Activated naive CD4-positive, alpha-beta T cell treated with anti-CD3 and anti-CD28 coated beads, Interleukin-2, amount 50 U/mL, for 16 hours (primary cell): ENCODE measurements at regions not wholly inside any gene's neighbourhood (a gene's known extent, or its start where the extent isn't known, plus 50 kb on each side); places are given as distances from the start of the nearest gene placed in this dataset.

Experiments used
- DNase-seq: peaks from one replicate; pipeline ENCODE4 v3.0.0-alpha.2; 2020

DNA sequence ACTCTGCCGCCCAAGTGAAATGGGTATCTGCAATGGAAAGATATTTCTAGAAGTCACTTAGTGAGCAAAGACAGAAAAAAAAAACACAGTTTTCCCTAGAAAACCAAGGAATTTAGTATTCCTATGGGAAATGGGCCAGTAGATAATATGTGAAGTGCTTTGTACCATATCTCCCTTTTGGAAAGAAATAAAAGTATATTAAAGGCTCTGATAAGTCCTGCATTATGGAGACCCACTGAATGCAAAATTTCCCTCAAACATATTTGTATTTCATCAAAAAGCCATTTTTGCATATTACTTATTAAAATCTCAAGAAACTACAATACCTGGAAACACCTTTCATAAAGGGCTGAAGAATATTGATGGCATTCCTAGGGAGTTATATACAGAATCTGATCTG is 51.6 kb upstream of the DYNLRB2 start:
- no peak for DNase-seq

DNA sequence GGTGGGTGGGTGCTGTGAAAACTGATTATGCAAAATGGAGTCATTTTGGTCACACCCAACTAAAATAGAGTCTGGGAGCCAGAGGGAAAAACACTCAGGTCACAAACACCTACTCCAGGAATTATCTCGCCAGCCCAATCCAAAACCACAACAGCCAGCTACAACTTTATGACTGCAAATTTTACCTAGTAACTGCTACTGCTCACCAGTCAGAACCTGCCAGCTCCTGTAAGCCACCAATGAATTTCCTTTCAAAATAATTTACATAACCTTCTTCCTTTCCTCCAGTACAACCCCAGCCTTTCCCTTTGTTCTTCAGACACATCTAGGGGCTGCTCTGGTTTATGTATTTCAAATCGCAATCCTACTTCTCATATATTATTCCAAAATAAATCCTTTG is 52.6 kb upstream of the DYNLRB2 start:
- DNase-seq: no peak

- DNase-seq: no peak
Observed at GRCh38 chr16:80480664-80481063, 60.1 kb upstream of the DYNLRB2 start.

- DNase-seq: no peak
Observed at GRCh38 chr16:80477838-80478237, 63.0 kb upstream of the DYNLRB2 start.

DNA sequence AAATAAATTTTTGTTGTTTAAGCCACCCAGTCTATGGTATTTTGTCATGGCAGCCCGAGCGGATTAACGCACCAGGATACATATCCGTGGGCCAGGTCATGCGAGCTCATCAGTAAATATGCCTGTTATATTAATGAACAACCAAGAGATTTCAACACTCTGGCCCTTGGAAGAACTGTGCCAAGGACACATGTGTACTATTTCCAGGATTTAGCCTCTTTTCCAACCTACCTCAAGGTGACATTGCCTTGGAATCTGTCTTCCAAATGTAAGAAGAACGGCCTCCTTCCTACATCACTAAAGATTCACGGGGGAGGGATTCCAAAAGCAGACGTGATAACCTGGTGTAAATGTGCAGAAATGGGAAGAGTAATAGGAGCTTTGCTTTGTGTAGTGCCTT is 72.8 kb upstream of the DYNLRB2 start:
- DNase-seq: no peak

- peak; percentile 44 for DNase-seq
Observed at GRCh38 chr16:80466024-80466987, 74.5 kb upstream of the DYNLRB2 start.

DNA sequence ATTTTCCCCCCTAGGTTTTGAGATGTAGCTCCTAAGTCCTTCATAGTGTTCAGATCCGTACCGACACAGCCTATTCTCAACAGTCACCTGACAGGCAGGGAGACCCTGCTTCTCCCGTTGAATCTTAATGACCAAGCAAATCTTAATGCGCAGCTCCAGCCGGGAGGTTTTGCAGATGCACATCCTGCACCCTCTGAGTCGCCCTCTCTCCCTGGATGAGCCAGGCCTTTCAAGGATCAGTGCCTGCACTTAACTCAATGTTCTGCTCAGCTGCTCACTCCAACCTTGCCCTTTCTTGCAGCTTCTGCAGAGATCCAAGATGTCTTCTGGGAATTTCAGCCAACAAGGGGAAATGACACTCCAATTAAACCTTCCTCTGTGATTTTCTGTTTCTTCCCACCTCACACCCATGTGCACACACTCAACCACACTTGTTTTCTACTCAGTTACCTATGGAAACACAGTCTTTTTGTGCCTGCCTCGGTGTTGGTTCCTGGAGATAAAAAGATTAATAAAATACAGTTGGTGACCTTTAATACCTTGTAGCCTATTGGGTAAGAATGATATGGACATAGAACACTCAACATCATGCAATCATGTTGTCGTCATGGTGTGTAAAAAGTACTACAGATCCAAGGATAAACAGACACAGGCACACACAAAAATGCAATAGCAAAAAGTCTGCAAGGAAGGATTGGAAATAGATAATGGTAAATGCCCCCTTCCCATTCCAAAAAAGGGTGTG is 76.9 kb upstream of the DYNLRB2 start:
- no peak for DNase-seq

- DNase-seq: no peak
Observed at GRCh38 chr16:80463326-80463725, 77.5 kb upstream of the DYNLRB2 start.

DNA sequence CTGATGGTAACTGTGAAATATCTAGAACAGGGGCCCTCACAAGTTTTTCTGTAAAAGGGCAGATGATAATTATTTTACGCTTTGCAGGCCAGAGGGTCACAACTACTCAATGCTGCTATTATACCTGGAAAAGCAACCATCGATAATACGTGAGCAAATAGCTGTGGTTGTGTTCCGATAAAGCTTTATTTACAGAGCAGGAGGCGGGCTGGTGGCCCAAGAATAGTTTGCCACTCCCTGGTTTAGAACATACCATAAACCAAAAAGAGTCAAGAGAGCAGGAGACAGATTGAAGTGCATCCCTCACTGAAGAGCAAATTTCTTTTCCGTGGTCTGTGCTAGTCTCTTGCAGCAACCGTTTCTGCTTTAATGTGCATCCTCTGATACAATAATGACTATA is 77.9 kb upstream of the DYNLRB2 start:
- DNase-seq: no peak

GRCh38 chr16:80460988-80461387 is 79.8 kb upstream of the DYNLRB2 start:
- no peak for DNase-seq

- no peak for DNase-seq
Observed at GRCh38 chr16:80459966-80460365, 80.8 kb upstream of the DYNLRB2 start.

DNA sequence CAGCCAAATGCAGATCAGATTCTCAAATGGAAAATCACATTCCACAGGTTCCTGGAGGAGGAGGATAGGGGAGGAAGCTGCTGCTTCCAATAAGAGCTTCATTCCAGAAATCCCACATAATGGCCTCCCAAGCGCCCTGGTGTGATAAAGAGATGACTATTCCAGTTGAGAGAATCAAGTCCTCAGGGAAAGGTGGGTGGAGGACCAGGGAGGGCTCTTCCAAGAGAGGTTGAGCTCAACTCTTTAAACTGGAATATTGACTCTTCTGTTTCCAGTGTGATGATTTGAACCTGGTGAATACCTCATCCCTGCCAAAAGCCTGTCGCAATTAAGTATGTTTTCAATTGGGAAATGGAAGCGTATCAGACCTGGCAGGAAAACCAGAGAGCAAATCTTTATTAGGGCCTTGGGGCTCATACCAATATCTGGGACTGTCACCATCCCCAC is 81.4 kb upstream of the DYNLRB2 start:
- no peak for DNase-seq

- DNase-seq: no peak
Observed at GRCh38 chr16:80457871-80458270, 82.9 kb upstream of the DYNLRB2 start.

DNA sequence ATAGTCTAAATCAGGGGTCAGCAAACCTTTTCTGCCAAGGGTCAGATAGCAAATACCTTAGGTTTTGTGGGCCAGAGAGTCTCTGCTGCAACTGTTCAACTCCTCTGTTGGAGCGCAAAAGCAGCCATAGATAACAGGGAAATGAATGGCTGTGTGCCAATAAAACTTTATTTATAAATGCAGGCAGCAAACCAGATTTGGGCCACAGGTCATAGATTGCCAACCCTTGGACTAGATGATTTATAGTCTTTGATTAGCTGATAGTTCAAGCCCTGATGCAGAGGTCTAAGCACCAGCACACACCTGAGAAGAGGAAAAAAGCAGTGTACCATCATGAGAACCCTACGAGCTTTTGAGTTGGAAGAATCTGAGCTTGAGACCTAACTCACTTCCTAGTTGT is 86.0 kb upstream of the DYNLRB2 start:
- no peak for DNase-seq

DNA sequence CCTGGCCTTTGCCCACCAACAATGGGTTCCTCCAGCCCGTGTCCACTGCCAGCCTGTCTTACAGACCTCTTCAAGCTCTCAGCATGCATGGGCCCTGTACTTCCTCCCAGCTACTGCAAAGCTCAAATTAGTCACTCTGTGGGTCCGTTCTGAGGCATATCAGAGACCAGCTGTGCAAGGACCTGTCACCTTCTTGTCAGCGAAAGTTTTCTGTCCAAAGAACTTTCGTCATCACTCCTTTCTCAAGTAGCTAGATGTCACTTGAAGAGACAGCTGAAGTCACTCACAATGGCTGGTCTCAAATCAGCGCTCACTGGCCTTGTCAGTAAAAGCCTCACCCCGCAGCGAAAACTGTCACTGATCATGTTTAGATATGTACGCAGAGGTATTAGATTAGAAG is 91.4 kb upstream of the DYNLRB2 start:
- DNase-seq: no peak

DNA sequence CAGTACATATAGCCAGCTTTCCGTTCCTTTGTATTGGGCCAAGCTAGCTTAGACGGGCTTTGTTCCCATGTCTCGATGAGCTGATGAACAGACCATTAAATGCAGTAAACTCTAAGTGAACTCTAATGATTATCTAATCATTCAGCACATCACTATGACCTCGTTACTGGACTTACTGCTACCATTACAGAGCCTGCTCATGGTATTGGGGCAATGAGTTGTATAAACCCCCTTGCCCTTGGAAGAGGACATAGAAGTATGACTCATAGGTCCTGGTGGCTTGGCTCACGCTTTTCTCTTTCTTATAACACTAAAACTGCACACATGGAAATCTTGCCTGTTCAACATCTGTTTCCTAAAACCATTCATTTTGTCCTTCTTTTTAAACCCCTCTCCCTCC is 93.6 kb upstream of the DYNLRB2 start:
- DNase-seq: no peak

DNA sequence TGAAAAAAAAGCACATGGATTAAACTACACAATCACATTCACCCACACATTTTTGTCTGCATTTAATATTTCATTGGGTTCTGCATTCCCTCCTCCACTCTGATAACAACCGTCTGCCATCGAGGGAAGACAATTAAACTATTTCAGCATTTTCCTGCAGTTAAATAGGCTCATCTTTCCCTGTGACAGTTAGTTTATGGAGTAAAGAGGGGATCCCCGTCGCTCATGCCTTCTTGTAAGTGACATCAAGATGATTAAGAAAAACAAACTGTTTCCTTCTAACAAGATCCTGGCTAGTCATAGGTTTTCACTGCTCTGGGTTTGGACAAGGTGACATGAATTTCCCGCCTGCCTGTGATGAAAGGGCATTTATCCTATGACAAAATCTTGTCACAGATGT is 98.0 kb upstream of the DYNLRB2 start:
- DNase-seq: no peak

DNA sequence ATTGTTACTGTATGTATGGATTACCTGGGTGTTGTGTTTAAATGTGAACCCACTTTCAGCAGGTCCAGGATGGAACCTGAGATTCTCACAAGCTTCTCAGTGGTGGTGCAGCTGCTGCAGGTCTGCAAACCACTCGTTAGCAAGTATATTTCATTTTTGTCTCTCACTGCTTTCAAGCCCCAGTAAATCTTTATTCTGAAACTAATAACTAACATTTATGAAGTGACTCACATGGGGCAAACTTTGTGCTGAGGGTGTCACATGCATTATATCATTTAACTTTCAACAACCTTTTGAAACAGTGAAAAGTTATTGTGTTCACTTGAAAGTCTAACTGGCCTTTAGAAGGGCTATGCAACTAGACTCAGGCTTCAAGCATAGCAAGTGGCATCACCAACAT is 98.9 kb upstream of the DYNLRB2 start:
- DNase-seq: no peak

- DNase-seq: no peak
Observed at GRCh38 chr16:80440667-80441066, 100.1 kb upstream of the DYNLRB2 start.

- DNase-seq: no peak
Observed at GRCh38 chr16:80437707-80438106, 103.1 kb upstream of the DYNLRB2 start.

- DNase-seq: no peak
Observed at GRCh38 chr16:80436510-80436909, 104.3 kb upstream of the DYNLRB2 start.

DNA sequence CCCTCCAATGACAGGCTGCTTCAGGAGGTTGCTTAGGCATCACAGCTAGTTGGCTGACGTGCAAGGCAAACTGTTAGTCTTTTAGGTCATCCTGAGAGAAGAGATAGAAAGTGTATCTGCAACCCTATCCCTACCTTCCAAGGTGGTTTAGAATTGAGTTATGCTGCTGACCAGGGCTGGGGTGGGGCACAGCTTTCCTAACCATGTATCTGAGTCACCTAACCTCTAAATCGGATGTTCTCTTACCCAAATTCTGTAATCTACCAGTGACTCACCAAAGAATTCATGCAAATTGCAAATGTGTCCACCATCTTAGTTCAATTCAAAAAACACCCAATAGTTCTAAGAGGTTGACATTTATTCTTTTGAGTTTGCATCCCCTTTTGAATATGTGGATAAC is 107.2 kb upstream of the DYNLRB2 start:
- no peak for DNase-seq

DNA sequence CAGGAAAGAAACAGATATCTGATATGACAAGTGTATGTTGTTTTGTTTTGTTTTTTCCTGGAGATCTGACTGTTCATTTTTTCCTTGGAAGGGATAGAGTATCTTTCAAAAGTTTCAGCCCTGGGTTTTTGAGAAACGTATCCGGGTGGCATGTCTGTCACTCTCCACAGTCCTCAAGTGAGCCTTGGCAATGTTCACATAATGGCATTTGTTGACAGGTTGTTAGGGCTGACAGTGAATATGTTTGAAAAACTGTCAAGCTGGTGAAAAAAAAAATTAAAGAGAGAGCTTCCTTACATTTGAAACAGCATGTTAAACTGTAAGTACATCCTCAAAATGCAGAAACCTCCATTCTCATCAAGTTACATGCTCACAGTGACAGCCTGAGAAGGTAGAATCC is 113.0 kb upstream of the DYNLRB2 start:
- DNase-seq: no peak
